Fibroblast of lung (primary cell): ENCODE measurements at regions not wholly inside any gene's neighbourhood (a gene's known extent, or its start where the extent isn't known, plus 50 kb on each side); places are given as distances from the start of the nearest gene placed in this dataset.
"Not testable (repeated sequence)": the region's sequence is repeated elsewhere in the genome, so short reads cannot be mapped to it uniquely, and the experiment has no call there.

ENCODE experiments used
- DNase-seq, 2 donors: peaks; one replicate each; pipeline versions ENCODE4 v3.0.0 to v3.0.0-alpha.2; 2010; ENCODE audit warnings: low read depth in 2 of 2
- H2AFZ ChIP-seq: 2 replicates; pipeline ENCODE4 v1.5.1; 2012; ENCODE audit warnings: low read length, control low read depth, inconsistent platforms
- H3K27ac ChIP-seq: 2 replicates; pipeline ENCODE4 v1.5.1; 2011; ENCODE audit warnings: low read length, control low read depth; ENCODE audit not compliant: insufficient read depth
- H3K27me3 ChIP-seq: 2 replicates; pipeline ENCODE4 v1.5.1; 2011; ENCODE audit warnings: mild to moderate bottlenecking, low read length; ENCODE audit not compliant: control insufficient read depth, insufficient read depth
- H3K36me3 ChIP-seq: 2 replicates; pipeline ENCODE4 v1.5.1; 2011; ENCODE audit warnings: low read length; ENCODE audit not compliant: control insufficient read depth, insufficient read depth
- H3K4me1 ChIP-seq: 2 replicates; pipeline ENCODE4 v1.5.1; 2011; ENCODE audit warnings: low read length; ENCODE audit not compliant: control insufficient read depth, insufficient read depth; ENCODE audit errors: extremely low read depth
- H3K4me2 ChIP-seq: 2 replicates; pipeline ENCODE4 v1.5.1; 2011; ENCODE audit warnings: low read length, control low read depth; ENCODE audit not compliant: insufficient read depth; ENCODE audit errors: extremely low read depth
- H3K4me3 ChIP-seq, 4 experiments: fragments of 200-600 bp in 1 of 4; sonication (generic) in 1 of 4; replicated peaks in 1 of 4; 2 replicates each; pipeline ENCODE4 v1.5.1; 2011 to 2016; ENCODE audit warnings: low read length in 4 of 4, low read depth in 3 of 4, mild to moderate bottlenecking in 3 of 4, control low read depth in 2 of 4, inconsistent platforms in 1 of 4, mixed read lengths in 1 of 4; ENCODE audit not compliant: insufficient read depth in 1 of 4; ENCODE audit errors: control extremely low read depth in 1 of 4
- H3K79me2 ChIP-seq: 2 replicates; pipeline ENCODE4 v1.5.1; 2012; ENCODE audit warnings: mild to moderate bottlenecking, low read length, inconsistent platforms; ENCODE audit not compliant: control insufficient read depth, insufficient read depth
- H3K9ac ChIP-seq: 2 replicates; pipeline ENCODE4 v1.5.1; 2011; ENCODE audit warnings: mild to moderate bottlenecking, low read length, control low read depth; ENCODE audit not compliant: insufficient read depth
- H3K9me3 ChIP-seq: 2 replicates; pipeline ENCODE4 v1.5.1; 2012; ENCODE audit warnings: low read depth, low read length; ENCODE audit not compliant: control insufficient read depth, insufficient read depth
- H4K20me1 ChIP-seq: 2 replicates; pipeline ENCODE4 v1.5.1; 2011; ENCODE audit warnings: low read length; ENCODE audit not compliant: control insufficient read depth, insufficient read depth; ENCODE audit errors: extremely low read depth
- CTCF ChIP-seq, 2 donors: IDR thresholded peaks in 1 of 2; conservative IDR thresholded peaks in 1 of 2; 1 replicate in 1 of 2; 2 replicates in 1 of 2; pipeline ENCODE4 v1.5.1; 2011 to 2012; ENCODE audit warnings: low read length in 2 of 2, control low read depth in 1 of 2, inconsistent platforms in 1 of 2, low read depth in 1 of 2, mild to moderate bottlenecking in 1 of 2
- EZH2 ChIP-seq: IDR thresholded peaks from 2 replicates; pipeline ENCODE4 v1.5.1; 2012; ENCODE audit warnings: low read length, control low read depth, mild to moderate bottlenecking; ENCODE audit errors: missing control alignments

GRCh38 chr3:22399566-22399965 lies 648.6 kb upstream of the ZNF385D start:
- TF ChIP-seq EZH2 = no peak
- no peak for TF ChIP-seq CTCF (conservative IDR thresholded peaks at IDR 0.05 in 1 of 2, IDR thresholded peaks at IDR 0.05 in 1 of 2; ENCODE audit: low read depth in 1 of 2, low read length in 2 of 2)
- no peak overlapping the region for H3K4me2 ChIP-seq
- no peaks in the 10 kb centered on the region for H3K4me1 ChIP-seq
- no peaks in the 10 kb centered on the region for H3K27me3 ChIP-seq
- no peak overlapping the region for H3K4me3 ChIP-seq
- no peak overlapping the region for H2AFZ ChIP-seq
- no peaks in the 10 kb centered on the region for H3K9me3 ChIP-seq
- no peaks in the 10 kb centered on the region for H3K36me3 ChIP-seq
- H3K9ac ChIP-seq = no peak overlapping the region
- H3K79me2 ChIP-seq = no peaks in the 10 kb centered on the region
- no peak overlapping the region for H3K27ac ChIP-seq
- DNase-seq = peak in 1 of 2 donors; percentile 84
- no peaks in the 10 kb centered on the region for H4K20me1 ChIP-seq

- Histone ChIP-seq H3K4me3 (no peak overlapping the region), H3K9ac (no peak overlapping the region), H4K20me1 (no peaks in the 10 kb centered on the region), H2AFZ (no peak overlapping the region), H3K4me1 (no peaks in the 10 kb centered on the region), H3K4me2 (no peak overlapping the region), H3K36me3 (no peaks in the 10 kb centered on the region), H3K27ac (no peak overlapping the region), H3K9me3 (no peaks in the 10 kb centered on the region), H3K27me3 (no peaks in the 10 kb centered on the region), H3K79me2 (no peaks in the 10 kb centered on the region)
- no peak for DNase-seq
- no peak for TF ChIP-seq CTCF (conservative IDR thresholded peaks at IDR 0.05 in 1 of 2, IDR thresholded peaks at IDR 0.05 in 1 of 2; ENCODE audit: low read depth in 1 of 2, low read length in 2 of 2)
- TF ChIP-seq EZH2 = no peak
These were observed 650.5 kb upstream of the ZNF385D start for GRCh38 chr3:22401499-22401898.

- DNase-seq = no peak
- H3K27ac ChIP-seq = no peak overlapping the region
- no peaks in the 10 kb centered on the region for H3K27me3 ChIP-seq
- no peaks in the 10 kb centered on the region for H3K79me2 ChIP-seq
- H3K9ac ChIP-seq = no peak overlapping the region
- H3K4me2 ChIP-seq = no peak overlapping the region
- H3K4me3 ChIP-seq = no peak overlapping the region
- H3K4me1 ChIP-seq = no peaks in the 10 kb centered on the region
- H4K20me1 ChIP-seq = no peaks in the 10 kb centered on the region
- no peaks in the 10 kb centered on the region for H3K36me3 ChIP-seq
- H2AFZ ChIP-seq = no peak overlapping the region
- TF ChIP-seq EZH2 = no peak
- no peak for TF ChIP-seq CTCF (conservative IDR thresholded peaks at IDR 0.05 in 1 of 2, IDR thresholded peaks at IDR 0.05 in 1 of 2; ENCODE audit: low read depth in 1 of 2, low read length in 2 of 2)
- no peaks in the 10 kb centered on the region for H3K9me3 ChIP-seq
These were observed 663.2 kb upstream of the ZNF385D start for GRCh38 chr3:22414239-22414638.

- H3K27ac ChIP-seq, H3K27me3 ChIP-seq, DNase-seq, H3K36me3 ChIP-seq, H3K4me1 ChIP-seq, H3K4me2 ChIP-seq, H2AFZ ChIP-seq, H3K4me3 ChIP-seq, H3K9ac ChIP-seq, H3K9me3 ChIP-seq, H4K20me1 ChIP-seq, H3K79me2 ChIP-seq: not testable (repeated sequence)
These were observed 665.9 kb upstream of the ZNF385D start for GRCh38 chr3:22416838-22417446.
